K562 (cell line): ENCODE measurements at regions not wholly inside any gene's neighbourhood (a gene's known extent, or its start where the extent isn't known, plus 50 kb on each side); places are given as distances from the start of the nearest gene placed in this dataset.

Experiments used
- ATAC-seq: fragments of 200-7000 bp; cut with Tn5 transposase; 3 replicates; pipeline ENCODE4 v1.9.1; 2020; ENCODE audit warnings: moderate library complexity
- BruUV-seq: library from RNA; stranded (reverse); fragments of 400-500 nt; replicated peaks from 2 replicates; lab custom pipeline; 2021; lab: Mats Ljungman, UMichigan
- CTCF ChIA-PET: fragments of 300-600 bp; formaldehyde crosslinking; extraction: SDS; loops from one replicate; lab custom pipeline; 2021; ENCODE audit warnings: low intra/inter-chr PET ratio; lab: Yijun Ruan, JAX
- POLR2A ChIA-PET: fragments of 300-600, 350-650 bp; sonication (Branson Sonifier 250); formaldehyde crosslinking; extraction: SDS; loops from one replicate; lab custom pipeline; 2021; ENCODE audit warnings: antibody characterized with exemption, inconsistent platforms; lab: Yijun Ruan, JAX
- DNase-seq, 4 experiments: peaks; one replicate each; pipeline versions ENCODE4 v3.0.0 to v3.0.0-alpha.2; 2011 to 2018; ENCODE audit warnings: low spot score in 3 of 4, mixed read lengths in 3 of 4; ENCODE audit errors: extremely low read depth in 1 of 4
- FAIRE-seq: peaks from 2 replicates; lab custom pipeline; 2011; peaks lifted over from hg19 to GRCh38; lab: Jason Lieb, UNC
- H2AFZ ChIP-seq: 2 replicates; pipeline ENCODE4 v1.6.0; 2011; ENCODE audit warnings: low read depth, low read length, control low read depth, inconsistent platforms
- H3K27ac ChIP-seq: fragments of 200-600 bp; 3 replicates; pipeline ENCODE4 v1.8.0; 2011; ENCODE audit warnings: low read depth, mild to moderate bottlenecking, control low read depth, inconsistent platforms, low read length, moderate library complexity, mixed read lengths; ENCODE audit errors: extremely low read depth
- H3K27me3 ChIP-seq, 2 experiments: fragments of 300-600 bp in 1 of 2; 2 replicates in 1 of 2; 3 replicates in 1 of 2; pipeline versions ENCODE4 v1.6.0 to v1.8.0; 2011; ENCODE audit warnings: inconsistent platforms in 2 of 2, low read length in 2 of 2, mild to moderate bottlenecking in 1 of 2, mixed read lengths in 1 of 2, moderate library complexity in 1 of 2; ENCODE audit not compliant: control insufficient read depth in 2 of 2, insufficient read depth in 2 of 2
- H3K36me3 ChIP-seq: fragments of 300-600 bp; 3 replicates; pipeline ENCODE4 v1.8.0; 2011; ENCODE audit warnings: mild to moderate bottlenecking, low read length, inconsistent platforms; ENCODE audit not compliant: control insufficient read depth, insufficient read depth
- H3K4me1 ChIP-seq, 2 experiments: fragments of 200-600 bp in 1 of 2; replicated peaks in 1 of 2; 2 replicates in 1 of 2; 3 replicates in 1 of 2; pipeline versions ENCODE4 v1.5.1 to v1.8.0; 2011; ENCODE audit warnings: inconsistent platforms in 2 of 2, low read length in 2 of 2, mild to moderate bottlenecking in 1 of 2, mixed read lengths in 1 of 2, moderate library complexity in 1 of 2; ENCODE audit not compliant: control insufficient read depth in 2 of 2, insufficient read depth in 2 of 2
- H3K4me2 ChIP-seq: 2 replicates; pipeline ENCODE4 v1.6.1; 2011; ENCODE audit warnings: low read length, control low read depth, inconsistent platforms, mixed read lengths; ENCODE audit not compliant: insufficient read depth
- H3K4me3 ChIP-seq: fragments of 200-600 bp; sonication (generic), shearing (Covaris generic); 2 replicates; pipeline ENCODE4 v1.5.1; 2016; ENCODE audit warnings: control low read depth, inconsistent platforms
- H3K79me2 ChIP-seq: fragments of 200-600 bp; 3 replicates; pipeline ENCODE4 v1.8.0; 2011; ENCODE audit warnings: low read length, inconsistent platforms; ENCODE audit not compliant: control insufficient read depth, insufficient read depth
- H3K9ac ChIP-seq, 2 experiments: 2 replicates each; pipeline versions ENCODE4 v1.6.0 to v1.6.1; 2011; ENCODE audit warnings: low read depth in 2 of 2, low read length in 2 of 2, control low read depth in 1 of 2, inconsistent platforms in 1 of 2, mild to moderate bottlenecking in 1 of 2, mixed read lengths in 1 of 2; ENCODE audit not compliant: insufficient read depth in 1 of 2
- H3K9me1 ChIP-seq: one replicate; pipeline ENCODE4 v1.6.0; 2011; ENCODE audit warnings: inconsistent platforms, mild to moderate bottlenecking, low read length, moderate library complexity; ENCODE audit not compliant: control insufficient read depth, insufficient read depth
- H3K9me3 ChIP-seq: replicated peaks from 2 replicates; pipeline ENCODE4 v1.5.1; 2011; ENCODE audit warnings: low read depth, low read length, inconsistent platforms; ENCODE audit not compliant: control insufficient read depth, insufficient read depth
- H4K20me1 ChIP-seq: replicated peaks from 2 replicates; pipeline ENCODE4 v1.6.1; 2011; ENCODE audit warnings: low read length, inconsistent platforms, mixed read lengths; ENCODE audit not compliant: control insufficient read depth, insufficient read depth
- BRD9 ChIP-seq: fragments of 450-650 bp; IDR thresholded peaks from 2 replicates; pipeline ENCODE4 v1.6.1; 2018; ENCODE audit warnings: low read depth; ENCODE audit not compliant: partially characterized antibody
- ELF1 ChIP-seq: fragments of 200-800 bp; sonication (Bioruptor generic); IDR thresholded peaks from 2 replicates; pipeline ENCODE4 v1.6.1; 2016; ENCODE audit warnings: missing genetic modification characterization, missing compliant biosample characterization
- FOSL1 ChIP-seq: fragments of 200-800 bp; sonication (Bioruptor generic); conservative IDR thresholded peaks from 2 replicates; pipeline ENCODE4 v1.6.1; 2016; ENCODE audit warnings: missing genetic modification characterization, missing compliant biosample characterization
- GTF2E2 ChIP-seq: fragments of 200-800 bp; sonication (Bioruptor generic); IDR thresholded peaks from 2 replicates; pipeline ENCODE4 v1.6.1; 2016; ENCODE audit warnings: missing genetic modification characterization, missing compliant biosample characterization
- HIVEP1 ChIP-seq: fragments of 250-450 bp; sonication (Bioruptor Pico); IDR thresholded peaks from 2 replicates; pipeline ENCODE4 v1.4.0; 2020; ENCODE audit warnings: mild to moderate bottlenecking
- ILK ChIP-seq: fragments of 450-650 bp; IDR thresholded peaks from 2 replicates; pipeline ENCODE4 v1.6.1; 2016; ENCODE audit warnings: missing genetic modification characterization, low read depth, mild to moderate bottlenecking, missing compliant biosample characterization, moderate library complexity, borderline replicate concordance
- IRF9 ChIP-seq: fragments of 450-650 bp; IDR thresholded peaks from 2 replicates; pipeline ENCODE4 v1.6.1; 2016; ENCODE audit warnings: missing biosample characterization, missing genetic modification characterization
- MTA3 ChIP-seq: fragments of 450-650 bp; formaldehyde crosslinking; IDR thresholded peaks from 2 replicates; pipeline ENCODE4 v1.6.1; 2017; ENCODE audit warnings: mild to moderate bottlenecking, borderline replicate concordance
- OTX1 ChIP-seq: fragments of 450-650 bp; formaldehyde crosslinking; IDR thresholded peaks from 2 replicates; pipeline ENCODE4 v1.4.0; 2022; ENCODE audit warnings: mild to moderate bottlenecking
- PKNOX1 ChIP-seq: fragments of 450-650 bp; IDR thresholded peaks from 2 replicates; pipeline ENCODE4 v1.6.1; 2016
- POU5F1 ChIP-seq: fragments of 150-350 bp; IDR thresholded peaks from 2 replicates; pipeline ENCODE4 v1.6.1; 2014; ENCODE audit warnings: borderline replicate concordance, low read length, low read depth, mild to moderate bottlenecking; ENCODE audit not compliant: partially characterized antibody
- SFPQ ChIP-seq: fragments of 200-400 bp; formaldehyde crosslinking; IDR thresholded peaks from 2 replicates; pipeline ENCODE4 v1.6.1; 2017; ENCODE audit warnings: mild to moderate bottlenecking, low read depth, low read length, moderate library complexity
- SIX5 ChIP-seq, 2 experiments: IDR thresholded peaks; 2 replicates each; pipeline ENCODE4 v1.6.1; 2011; ENCODE audit warnings: low read length in 2 of 2, borderline replicate concordance in 1 of 2, low read depth in 1 of 2, mild to moderate bottlenecking in 1 of 2, moderate library complexity in 1 of 2; ENCODE audit not compliant: insufficient read depth in 1 of 2
- SP1 ChIP-seq: sonication (generic); formaldehyde crosslinking; IDR thresholded peaks from 2 replicates; pipeline ENCODE4 v1.8.1; 2022; ENCODE audit warnings: mild to moderate bottlenecking, missing genetic modification reagents
- TGIF2 ChIP-seq: sonication (generic); formaldehyde crosslinking; IDR thresholded peaks from 2 replicates; pipeline ENCODE4 v1.8.1; 2022; ENCODE audit warnings: mild to moderate bottlenecking, missing genetic modification reagents, moderate library complexity
- ZBTB8A ChIP-seq: fragments of 450-650 bp; IDR thresholded peaks from 2 replicates; pipeline ENCODE4 v1.6.1; 2018; ENCODE audit warnings: mild to moderate bottlenecking, moderate library complexity; ENCODE audit not compliant: partially characterized antibody
- ZNF165 ChIP-seq: fragments of 250-450 bp; sonication (Bioruptor Pico); IDR thresholded peaks from 2 replicates; pipeline ENCODE4 v1.4.0; 2020; ENCODE audit warnings: borderline replicate concordance
- ZNF174 ChIP-seq: fragments of 250-450 bp; sonication (Bioruptor Pico); IDR thresholded peaks from 2 replicates; pipeline ENCODE4 v1.4.0; 2020; ENCODE audit warnings: mild to moderate bottlenecking
- ZNF253 ChIP-seq: fragments of 250-450 bp; sonication (Bioruptor Pico); conservative IDR thresholded peaks from 2 replicates; pipeline ENCODE4 v1.6.1; 2021; ENCODE audit warnings: mild to moderate bottlenecking
- WGBS: fragments of 100-300 bp; shearing (Covaris generic); methylation state at CpG from one replicate; pipeline ENCODE4 v1.1.6; 2016; ENCODE audit warnings: low coverage, mixed read lengths; ENCODE audit not compliant: insufficient coverage; ENCODE audit errors: missing lambda C conversion rate; 5-methylcytosine and 5-hydroxymethylcytosine counted together
- in situ Hi-C: fragments of 300-500 bp; cut with MboI; formaldehyde crosslinking; loops from 4 replicates; pipeline ENCODE4 v1.15.0; 2018; ENCODE audit warnings: inconsistent platforms, mixed read lengths
- intact Hi-C: fragments of 100-400 bp; cut with micrococcal nuclease; formaldehyde crosslinking; loops from 2 replicates; pipeline ENCODE4 v1.14.2; 2022

GRCh38 chr1:4482526-4482925, 171.9 kb upstream of the AJAP1 start (continued):
- TF ChIP-seq SFPQ, result no peak
- no peak for TF ChIP-seq SIX5 (IDR thresholded peaks at IDR 0.05; ENCODE audit: borderline replicate concordance in 1 of 2, insufficient read depth in 1 of 2, low read depth in 1 of 2, low read length in 2 of 2)
- no peak for TF ChIP-seq ILK (tag)
- no peak for TF ChIP-seq TGIF2
- TF ChIP-seq OTX1, result no peak
- no peak for TF ChIP-seq ZNF165 (CRISPR knock-in tag)

- no TSS peak for BruUV-seq
- TF ChIP-seq BRD9 (no peak), ELF1 (tag) (no peak), HIVEP1 (CRISPR knock-in tag) (no peak), ZNF174 (no peak), SP1 (CRISPR knock-in tag) (no peak), MTA3 (no peak), POU5F1 (no peak), GTF2E2 (tag) (no peak), ZNF253 (no peak), ZBTB8A (no peak), ILK (tag) (no peak), IRF9 (tag) (no peak), PKNOX1 (no peak), FOSL1 (tag) (no peak)
Observed at GRCh38 chr1:4483021-4483625, 171.3 kb upstream of the AJAP1 start.

More at GRCh38 chr1:4483021-4483625, 171.3 kb upstream of the AJAP1 start:
- no peak overlapping the region for H2AFZ ChIP-seq
- H3K27me3 ChIP-seq, result peaks cover 0 to 10% of the 10 kb centered on the region in 2 experiments; a peak in 1 of 5 replicates
- POLR2A ChIA-PET, result no interaction called here
- no peak overlapping the region for H3K9ac ChIP-seq
- FAIRE-seq (no peak), ATAC-seq (no peak), DNase-seq (no peak)
- H4K20me1 ChIP-seq, result no peaks in the 10 kb centered on the region
- CTCF ChIA-PET, result no interaction called here
- H3K79me2 ChIP-seq, result no peaks in the 10 kb centered on the region
- H3K4me2 ChIP-seq, result no peak overlapping the region
- no peak overlapping the region for H3K4me3 ChIP-seq
- no peak overlapping the region for H3K27ac ChIP-seq
- no peaks in the 10 kb centered on the region for H3K36me3 ChIP-seq
- H3K9me1 ChIP-seq, result no peaks in the 10 kb centered on the region
- in situ Hi-C loops (no loop called here), intact Hi-C loops (no loop called here)
- WGBS, result 0% methylated on average over 8 of the region's 8 CpGs
- H3K4me1 ChIP-seq, result no peaks in the 10 kb centered on the region
- no peaks in the 10 kb centered on the region for H3K9me3 ChIP-seq
